PC-9 (cell line): ENCODE measurements at regions not wholly inside any gene's neighbourhood (a gene's known extent, or its start where the extent isn't known, plus 50 kb on each side); places are given as distances from the start of the nearest gene placed in this dataset.

ENCODE experiments used
- EZH2 ChIP-seq: fragments of 200-600 bp; sonication (generic); IDR thresholded peaks from 2 replicates; pipeline ENCODE4 v1.8.0; 2017; ENCODE audit warnings: antibody characterized with exemption, low read depth
- TF ChIP-seq, protein P1 (sequence below): fragments of 200-600 bp; sonication (generic); conservative IDR thresholded peaks from 2 replicates; pipeline ENCODE4 v1.6.1; 2017; ENCODE audit warnings: mixed run types, antibody characterized with exemption, mild to moderate bottlenecking, moderate library complexity

DNA sequence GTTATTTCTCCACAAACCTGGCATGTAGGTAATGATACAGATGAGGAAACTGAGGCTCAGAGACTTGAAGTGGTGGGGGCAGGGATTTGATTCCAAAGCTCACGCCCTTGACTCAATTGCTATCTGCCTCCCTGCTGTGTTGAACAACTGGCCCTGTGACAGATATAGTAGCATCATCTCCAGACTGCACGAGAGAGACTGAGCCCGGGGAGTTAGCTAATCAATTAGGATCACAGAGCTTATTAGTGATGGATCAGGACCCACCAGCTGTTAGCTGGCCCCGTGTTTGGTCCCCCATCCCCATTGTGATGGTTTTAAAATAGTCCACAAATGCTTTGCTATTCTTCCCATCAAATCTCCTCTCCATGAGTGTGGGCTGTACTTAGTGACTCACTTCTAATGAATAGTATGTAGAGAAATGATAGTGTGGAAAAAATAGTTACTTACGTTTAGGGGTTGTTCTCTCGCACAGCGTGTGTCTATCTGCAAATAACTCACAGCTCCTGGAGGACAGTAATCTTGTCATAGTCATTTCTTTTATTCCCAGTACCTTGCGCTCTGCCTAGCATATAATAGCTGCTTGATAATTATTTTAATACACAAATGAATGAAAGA lies 74.4 kb upstream of the KLF13 start:
- TF ChIP-seq, protein P1, sequence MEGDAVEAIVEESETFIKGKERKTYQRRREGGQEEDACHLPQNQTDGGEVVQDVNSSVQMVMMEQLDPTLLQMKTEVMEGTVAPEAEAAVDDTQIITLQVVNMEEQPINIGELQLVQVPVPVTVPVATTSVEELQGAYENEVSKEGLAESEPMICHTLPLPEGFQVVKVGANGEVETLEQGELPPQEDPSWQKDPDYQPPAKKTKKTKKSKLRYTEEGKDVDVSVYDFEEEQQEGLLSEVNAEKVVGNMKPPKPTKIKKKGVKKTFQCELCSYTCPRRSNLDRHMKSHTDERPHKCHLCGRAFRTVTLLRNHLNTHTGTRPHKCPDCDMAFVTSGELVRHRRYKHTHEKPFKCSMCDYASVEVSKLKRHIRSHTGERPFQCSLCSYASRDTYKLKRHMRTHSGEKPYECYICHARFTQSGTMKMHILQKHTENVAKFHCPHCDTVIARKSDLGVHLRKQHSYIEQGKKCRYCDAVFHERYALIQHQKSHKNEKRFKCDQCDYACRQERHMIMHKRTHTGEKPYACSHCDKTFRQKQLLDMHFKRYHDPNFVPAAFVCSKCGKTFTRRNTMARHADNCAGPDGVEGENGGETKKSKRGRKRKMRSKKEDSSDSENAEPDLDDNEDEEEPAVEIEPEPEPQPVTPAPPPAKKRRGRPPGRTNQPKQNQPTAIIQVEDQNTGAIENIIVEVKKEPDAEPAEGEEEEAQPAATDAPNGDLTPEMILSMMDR = no peak
- TF ChIP-seq EZH2 = no peak
